Endodermal cell (in vitro differentiated cells): ENCODE measurements at regions not wholly inside any gene's neighbourhood (a gene's known extent, or its start where the extent isn't known, plus 50 kb on each side); places are given as distances from the start of the nearest gene placed in this dataset.
A peak's percentile ranks its signal among the peaks of the same experiment; 100 is the strongest.

ENCODE experiments used
- DNase-seq: peaks from one replicate; pipeline ENCODE4 v3.0.0-alpha.2; 2017
- H3K27ac ChIP-seq: 2 replicates; pipeline ENCODE4 v1.5.1; 2013; ENCODE audit warnings: mild to moderate bottlenecking, low read depth, low read length, moderate library complexity
- H3K27me3 ChIP-seq: 2 replicates; pipeline ENCODE4 v1.6.1; 2013; ENCODE audit warnings: mild to moderate bottlenecking, low read length, moderate library complexity; ENCODE audit not compliant: insufficient read depth, control insufficient read depth, poor library complexity, severe bottlenecking
- H3K36me3 ChIP-seq: 2 replicates; pipeline ENCODE4 v1.7.0; 2013; ENCODE audit warnings: mild to moderate bottlenecking, low read length, moderate library complexity; ENCODE audit not compliant: control insufficient read depth, insufficient read depth
- H3K4me1 ChIP-seq: one replicate; pipeline ENCODE4 v1.7.0; 2013; ENCODE audit warnings: low read length; ENCODE audit not compliant: control insufficient read depth, insufficient read depth
- H3K4me3 ChIP-seq: 2 replicates; pipeline ENCODE4 v1.5.1; 2013; ENCODE audit warnings: mild to moderate bottlenecking, low read length, moderate library complexity
- H3K9ac ChIP-seq: 2 replicates; pipeline ENCODE4 v1.6.1; 2013; ENCODE audit warnings: mild to moderate bottlenecking, low read length, moderate library complexity; ENCODE audit not compliant: poor library complexity, severe bottlenecking; ENCODE audit errors: extremely low read depth
- H3K9me3 ChIP-seq: 2 replicates; pipeline ENCODE4 v1.6.1; 2013; ENCODE audit warnings: mild to moderate bottlenecking, low read length, moderate library complexity; ENCODE audit not compliant: control insufficient read depth
- H3K27ac Mint-ChIP-seq: 2 replicates; pipeline ENCODE4 v1.8.0; 2020; ENCODE audit warnings: mixed read lengths
- H3K27me3 Mint-ChIP-seq: 2 replicates; pipeline ENCODE4 v1.8.0; 2021; ENCODE audit warnings: mild to moderate bottlenecking, mixed read lengths; ENCODE audit not compliant: insufficient read depth
- H3K36me3 Mint-ChIP-seq: 2 replicates; pipeline ENCODE4 v1.8.0; 2020; ENCODE audit warnings: low read depth, mixed read lengths
- H3K4me1 Mint-ChIP-seq: 2 replicates; pipeline ENCODE4 v1.8.0; 2020; ENCODE audit warnings: mixed read lengths
- H3K4me3 Mint-ChIP-seq: 2 replicates; pipeline ENCODE4 v1.8.0; 2020; ENCODE audit warnings: mild to moderate bottlenecking, moderate library complexity, mixed read lengths
- H3K9me3 Mint-ChIP-seq: 2 replicates; pipeline ENCODE4 v1.8.0; 2020; ENCODE audit warnings: mild to moderate bottlenecking, mixed read lengths
- WGBS, 2 experiments: methylation state at CpG; one replicate each; pipeline versions ENCODE4 v1.1.5 to v1.1.7; 2013; ENCODE audit warnings: missing lambda C conversion rate in 2 of 2, mixed read lengths in 1 of 2; ENCODE audit not compliant: insufficient coverage in 1 of 2, insufficient read length in 1 of 2; 5-methylcytosine and 5-hydroxymethylcytosine counted together
- TF ChIP-seq, protein P1 (sequence below): fragments of 200-600 bp; sonication (generic); conservative IDR thresholded peaks from 2 replicates; pipeline ENCODE4 v1.5.0; 2021; ENCODE audit warnings: antibody characterized with exemption, mild to moderate bottlenecking

DNA sequence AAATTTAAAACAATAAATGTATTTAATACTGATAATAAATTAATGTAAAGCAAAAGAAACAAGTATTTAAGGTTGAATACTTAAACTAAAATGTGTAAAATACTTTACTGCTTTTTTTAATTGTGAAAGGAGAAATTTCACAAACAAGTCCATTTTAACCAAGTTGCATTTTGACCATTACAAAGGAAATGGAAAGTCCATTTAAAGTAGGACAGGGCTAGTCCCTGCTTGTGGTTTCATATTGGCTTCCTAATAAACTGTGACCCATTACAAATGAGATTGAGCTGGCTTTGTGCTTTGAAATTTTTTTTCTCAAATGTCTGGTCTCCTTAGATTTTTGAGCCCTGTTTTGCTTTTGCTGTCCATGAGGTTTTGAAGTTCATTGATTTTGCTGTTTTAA is 527.6 kb downstream of the MAFB start:
- H3K27ac Mint-ChIP-seq = no peak overlapping the region
- Histone ChIP-seq H3K9me3 (no peaks in the 10 kb centered on the region), H3K36me3 (no peaks in the 10 kb centered on the region), H3K27ac (no peak overlapping the region), H3K4me1 (no peaks in the 10 kb centered on the region), H3K9ac (no peak overlapping the region), H3K4me3 (no peak overlapping the region), H3K27me3 (no peaks in the 10 kb centered on the region)
- H3K27me3 Mint-ChIP-seq = no peaks in the 10 kb centered on the region
- TF ChIP-seq, protein P1, sequence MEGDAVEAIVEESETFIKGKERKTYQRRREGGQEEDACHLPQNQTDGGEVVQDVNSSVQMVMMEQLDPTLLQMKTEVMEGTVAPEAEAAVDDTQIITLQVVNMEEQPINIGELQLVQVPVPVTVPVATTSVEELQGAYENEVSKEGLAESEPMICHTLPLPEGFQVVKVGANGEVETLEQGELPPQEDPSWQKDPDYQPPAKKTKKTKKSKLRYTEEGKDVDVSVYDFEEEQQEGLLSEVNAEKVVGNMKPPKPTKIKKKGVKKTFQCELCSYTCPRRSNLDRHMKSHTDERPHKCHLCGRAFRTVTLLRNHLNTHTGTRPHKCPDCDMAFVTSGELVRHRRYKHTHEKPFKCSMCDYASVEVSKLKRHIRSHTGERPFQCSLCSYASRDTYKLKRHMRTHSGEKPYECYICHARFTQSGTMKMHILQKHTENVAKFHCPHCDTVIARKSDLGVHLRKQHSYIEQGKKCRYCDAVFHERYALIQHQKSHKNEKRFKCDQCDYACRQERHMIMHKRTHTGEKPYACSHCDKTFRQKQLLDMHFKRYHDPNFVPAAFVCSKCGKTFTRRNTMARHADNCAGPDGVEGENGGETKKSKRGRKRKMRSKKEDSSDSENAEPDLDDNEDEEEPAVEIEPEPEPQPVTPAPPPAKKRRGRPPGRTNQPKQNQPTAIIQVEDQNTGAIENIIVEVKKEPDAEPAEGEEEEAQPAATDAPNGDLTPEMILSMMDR = no peak
- H3K36me3 Mint-ChIP-seq = no peaks in the 10 kb centered on the region
- H3K4me1 Mint-ChIP-seq = peaks cover 2% of the 10 kb centered on the region
- no peak overlapping the region for H3K4me3 Mint-ChIP-seq
- DNase-seq = no peak
- H3K9me3 Mint-ChIP-seq = no peaks in the 10 kb centered on the region

DNA sequence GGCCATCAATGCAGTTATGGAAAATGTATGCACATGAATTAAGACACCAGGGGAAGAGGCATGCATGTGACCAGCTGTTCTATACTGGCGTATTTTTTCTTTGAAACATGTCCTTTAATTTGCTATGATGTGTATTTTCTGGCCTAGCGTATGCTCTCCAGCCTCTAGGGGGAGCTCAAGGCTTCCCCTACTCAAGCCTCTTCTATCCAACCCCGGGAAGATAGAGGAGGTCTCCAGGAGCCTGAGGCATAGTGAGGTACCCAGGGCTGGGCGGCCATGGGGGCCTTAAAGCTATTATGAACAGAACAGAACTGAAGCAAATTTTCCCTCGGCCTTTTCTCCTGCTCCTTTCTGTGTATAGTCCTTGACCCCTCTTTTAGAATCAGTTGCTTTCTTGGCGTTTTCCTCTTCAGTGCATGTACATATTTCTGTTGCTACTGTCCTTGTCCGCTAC is 528.9 kb downstream of the MAFB start:
- Mint-ChIP-seq H3K27me3 (no peaks in the 10 kb centered on the region), H3K9me3 (no peaks in the 10 kb centered on the region), H3K36me3 (no peaks in the 10 kb centered on the region), H3K4me3 (no peak overlapping the region), H3K4me1 (peaks cover 2% of the 10 kb centered on the region), H3K27ac (no peak overlapping the region)
- H3K4me1 ChIP-seq = no peaks in the 10 kb centered on the region
- H3K36me3 ChIP-seq = no peaks in the 10 kb centered on the region
- 68 to 72% methylated on average over 3 to 7 of the region's 7 CpGs for WGBS, 2 experiments
- no peak overlapping the region for H3K27ac ChIP-seq
- TF ChIP-seq, protein P1 = peak; percentile 95
- no peaks in the 10 kb centered on the region for H3K27me3 ChIP-seq
- no peak overlapping the region for H3K9ac ChIP-seq
- H3K9me3 ChIP-seq = no peaks in the 10 kb centered on the region
- H3K4me3 ChIP-seq = no peak overlapping the region
- DNase-seq = peak; percentile 85

DNA sequence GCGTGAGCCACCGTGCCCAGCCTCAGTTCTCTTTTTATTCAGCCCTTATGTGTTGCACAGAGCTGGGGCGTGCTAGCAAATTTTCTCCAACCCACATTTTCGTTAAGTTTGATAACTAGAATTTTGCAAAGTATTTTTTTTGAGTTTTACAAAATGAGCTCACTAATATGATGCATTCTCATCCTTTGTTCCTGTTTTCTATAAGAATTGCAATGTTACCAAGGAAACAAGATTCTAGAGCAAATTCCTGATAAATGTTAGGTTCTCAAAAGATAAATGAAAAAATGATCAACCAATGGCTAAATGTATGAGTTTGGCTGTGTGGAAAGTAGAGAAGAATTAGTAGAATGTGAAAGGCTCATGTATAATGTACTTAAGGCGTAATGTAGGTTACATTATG is 529.8 kb downstream of the MAFB start:
- H3K4me3 ChIP-seq = no peak overlapping the region
- Mint-ChIP-seq H3K36me3 (no peaks in the 10 kb centered on the region), H3K27ac (no peak overlapping the region)

More for the DNA sequence above, 529.8 kb downstream of the MAFB start:
- Mint-ChIP-seq H3K4me1 (peaks cover 2% of the 10 kb centered on the region), H3K27me3 (no peaks in the 10 kb centered on the region), H3K4me3 (no peak overlapping the region), H3K9me3 (no peaks in the 10 kb centered on the region)
- H3K36me3 ChIP-seq = no peaks in the 10 kb centered on the region
- DNase-seq = no peak
- H3K9me3 ChIP-seq = no peaks in the 10 kb centered on the region
- no peak overlapping the region for H3K9ac ChIP-seq
- H3K27me3 ChIP-seq = no peaks in the 10 kb centered on the region
- H3K4me1 ChIP-seq = no peaks in the 10 kb centered on the region
- TF ChIP-seq, protein P1 = no peak
- WGBS, 2 experiments = 91 to 97% methylated on average over 3 to 5 of the region's 5 CpGs
- no peak overlapping the region for H3K27ac ChIP-seq
